Activated B cell treated with CpG ODN at 0.5 μM for 24 hours (primary cell): ENCODE measurements at regions not wholly inside any gene's neighbourhood (a gene's known extent, or its start where the extent isn't known, plus 50 kb on each side); places are given as distances from the start of the nearest gene placed in this dataset.

Source experiments
- ATAC-seq: fragments of 200-7000 bp; cut with Tn5 transposase; one replicate; pipeline ENCODE4 v1.10.0; 2021; ENCODE audit warnings: low read depth, mild to moderate bottlenecking, moderate library complexity
- CTCF ChIA-PET: fragments of 350-600 bp; sonication (Branson Sonifier 250); formaldehyde crosslinking; loops from one replicate; lab custom pipeline; 2021; ENCODE audit warnings: antibody characterized with exemption; lab: Charles Lee
- POLR2A ChIA-PET: fragments of 350-600 bp; sonication (Branson Sonifier 250); formaldehyde crosslinking; loops from one replicate; lab custom pipeline; 2021; ENCODE audit warnings: antibody characterized with exemption; lab: Charles Lee
- DNase-seq: peaks from one replicate; pipeline ENCODE4 v3.0.0; 2022
- H3K27ac Mint-ChIP-seq: one replicate; pipeline ENCODE4 v1.8.0; 2020; ENCODE audit warnings: mixed read lengths
- H3K27me3 Mint-ChIP-seq: one replicate; pipeline ENCODE4 v1.8.0; 2021; ENCODE audit warnings: mixed read lengths
- H3K36me3 Mint-ChIP-seq: one replicate; pipeline ENCODE4 v1.8.0; 2021; ENCODE audit warnings: low read depth, mixed read lengths
- H3K4me1 Mint-ChIP-seq: one replicate; pipeline ENCODE4 v1.8.0; 2021; ENCODE audit warnings: mixed read lengths
- H3K4me3 Mint-ChIP-seq: one replicate; pipeline ENCODE4 v1.8.0; 2020; ENCODE audit warnings: mild to moderate bottlenecking, mixed read lengths
- H3K9me3 Mint-ChIP-seq: one replicate; pipeline ENCODE4 v1.8.0; 2020; ENCODE audit warnings: mixed read lengths
- CTCF ChIP-seq: fragments of 200-600 bp; IDR thresholded peaks from one replicate; pipeline ENCODE4 v1.8.0; 2022; ENCODE audit warnings: antibody characterized with exemption, mild to moderate bottlenecking
- intact Hi-C: fragments of 100-400 bp; cut with micrococcal nuclease; formaldehyde crosslinking; loops from one replicate; pipeline ENCODE4 v1.15.1; 2024

GRCh38 chr4:164318350-164318749, 435.6 kb upstream of the SMIM31 start:
- no peak for TF ChIP-seq CTCF
- no peaks in the 10 kb centered on the region for H3K27me3 Mint-ChIP-seq
- no peaks in the 10 kb centered on the region for H3K4me1 Mint-ChIP-seq
- no peaks in the 10 kb centered on the region for H3K9me3 Mint-ChIP-seq
- ChIA-PET POLR2A (no interaction called here), CTCF (no interaction called here)
- no peak overlapping the region for H3K27ac Mint-ChIP-seq
- no peak overlapping the region for H3K4me3 Mint-ChIP-seq
- ATAC-seq (no peak), DNase-seq (no peak)
- intact Hi-C loops = no loop called here
- H3K36me3 Mint-ChIP-seq = no peaks in the 10 kb centered on the region

- POLR2A ChIA-PET = no interaction called here
- no peak for TF ChIP-seq CTCF
- Mint-ChIP-seq H3K9me3 (no peaks in the 10 kb centered on the region), H3K36me3 (no peaks in the 10 kb centered on the region), H3K4me3 (no peak overlapping the region), H3K4me1 (no peaks in the 10 kb centered on the region), H3K27me3 (no peaks in the 10 kb centered on the region), H3K27ac (no peak overlapping the region)
- intact Hi-C loops = no loop called here
- ATAC-seq (no peak), DNase-seq (no peak)
- CTCF ChIA-PET = no interaction called here
Measured at GRCh38 chr4:164319688-164320087, 434.2 kb upstream of the SMIM31 start.

GRCh38 chr4:164320847-164321246, 433.1 kb upstream of the SMIM31 start:
- ChIA-PET POLR2A (no interaction called here), CTCF (no interaction called here)
- Mint-ChIP-seq H3K36me3 (no peaks in the 10 kb centered on the region), H3K27ac (no peak overlapping the region), H3K9me3 (no peaks in the 10 kb centered on the region), H3K4me3 (no peak overlapping the region), H3K4me1 (no peaks in the 10 kb centered on the region), H3K27me3 (no peaks in the 10 kb centered on the region)
- TF ChIP-seq CTCF = no peak
- ATAC-seq = no peak
- intact Hi-C loops = no loop called here
- DNase-seq = no peak

- CTCF ChIA-PET = no interaction called here
- Mint-ChIP-seq H3K27me3 (no peaks in the 10 kb centered on the region), H3K36me3 (no peaks in the 10 kb centered on the region), H3K27ac (no peak overlapping the region), H3K9me3 (no peaks in the 10 kb centered on the region), H3K4me1 (no peaks in the 10 kb centered on the region), H3K4me3 (no peak overlapping the region)
- DNase-seq (no peak), ATAC-seq (no peak)
- POLR2A ChIA-PET = no interaction called here
- TF ChIP-seq CTCF = no peak
- intact Hi-C loops = no loop called here
Measured at GRCh38 chr4:164326056-164326455, 427.9 kb upstream of the SMIM31 start.

GRCh38 chr4:164337219-164337944, 416.5 kb upstream of the SMIM31 start:
- ATAC-seq = no peak
- ChIA-PET CTCF (no interaction called here), POLR2A (no interaction called here)
- no peak for DNase-seq
- no peaks in the 10 kb centered on the region for H3K36me3 Mint-ChIP-seq
- no peaks in the 10 kb centered on the region for H3K27me3 Mint-ChIP-seq
- no peaks in the 10 kb centered on the region for H3K4me1 Mint-ChIP-seq
- intact Hi-C loops = no loop called here
- H3K4me3 Mint-ChIP-seq = no peak overlapping the region
- TF ChIP-seq CTCF = no peak
- no peak overlapping the region for H3K27ac Mint-ChIP-seq
- peaks cover 10% of the 10 kb centered on the region for H3K9me3 Mint-ChIP-seq
